GM12872 (cell line): ENCODE measurements at regions not wholly inside any gene's neighbourhood (a gene's known extent, or its start where the extent isn't known, plus 50 kb on each side); places are given as distances from the start of the nearest gene placed in this dataset.

Source experiments
- TF ChIP-seq, protein P1 (sequence below): IDR thresholded peaks from 3 replicates; pipeline ENCODE4 v1.5.1; 2011; ENCODE audit warnings: low read depth, mild to moderate bottlenecking, low read length, moderate library complexity; ENCODE audit not compliant: insufficient read depth

DNA sequence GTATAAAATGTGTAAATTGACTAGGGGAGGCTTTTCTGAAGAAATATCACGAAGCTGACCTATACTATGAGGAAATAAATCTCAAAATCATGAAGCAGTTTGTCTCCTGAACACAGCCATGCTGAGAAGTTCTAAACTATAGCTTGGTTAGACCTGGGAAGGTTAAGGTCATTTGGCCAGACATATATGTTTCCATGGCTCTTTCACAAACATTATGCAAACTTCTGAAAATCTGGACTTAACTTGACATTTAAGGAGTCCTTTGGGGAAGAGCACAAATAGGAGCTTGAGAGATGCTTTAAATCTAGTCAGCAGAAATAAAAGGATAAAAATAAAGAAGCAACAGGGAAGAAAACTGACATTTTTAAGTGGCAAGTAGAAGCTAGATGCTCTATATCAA lies 115.9 kb upstream of the MEOX2 start:
- TF ChIP-seq, protein P1, sequence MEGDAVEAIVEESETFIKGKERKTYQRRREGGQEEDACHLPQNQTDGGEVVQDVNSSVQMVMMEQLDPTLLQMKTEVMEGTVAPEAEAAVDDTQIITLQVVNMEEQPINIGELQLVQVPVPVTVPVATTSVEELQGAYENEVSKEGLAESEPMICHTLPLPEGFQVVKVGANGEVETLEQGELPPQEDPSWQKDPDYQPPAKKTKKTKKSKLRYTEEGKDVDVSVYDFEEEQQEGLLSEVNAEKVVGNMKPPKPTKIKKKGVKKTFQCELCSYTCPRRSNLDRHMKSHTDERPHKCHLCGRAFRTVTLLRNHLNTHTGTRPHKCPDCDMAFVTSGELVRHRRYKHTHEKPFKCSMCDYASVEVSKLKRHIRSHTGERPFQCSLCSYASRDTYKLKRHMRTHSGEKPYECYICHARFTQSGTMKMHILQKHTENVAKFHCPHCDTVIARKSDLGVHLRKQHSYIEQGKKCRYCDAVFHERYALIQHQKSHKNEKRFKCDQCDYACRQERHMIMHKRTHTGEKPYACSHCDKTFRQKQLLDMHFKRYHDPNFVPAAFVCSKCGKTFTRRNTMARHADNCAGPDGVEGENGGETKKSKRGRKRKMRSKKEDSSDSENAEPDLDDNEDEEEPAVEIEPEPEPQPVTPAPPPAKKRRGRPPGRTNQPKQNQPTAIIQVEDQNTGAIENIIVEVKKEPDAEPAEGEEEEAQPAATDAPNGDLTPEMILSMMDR, result no peak

DNA sequence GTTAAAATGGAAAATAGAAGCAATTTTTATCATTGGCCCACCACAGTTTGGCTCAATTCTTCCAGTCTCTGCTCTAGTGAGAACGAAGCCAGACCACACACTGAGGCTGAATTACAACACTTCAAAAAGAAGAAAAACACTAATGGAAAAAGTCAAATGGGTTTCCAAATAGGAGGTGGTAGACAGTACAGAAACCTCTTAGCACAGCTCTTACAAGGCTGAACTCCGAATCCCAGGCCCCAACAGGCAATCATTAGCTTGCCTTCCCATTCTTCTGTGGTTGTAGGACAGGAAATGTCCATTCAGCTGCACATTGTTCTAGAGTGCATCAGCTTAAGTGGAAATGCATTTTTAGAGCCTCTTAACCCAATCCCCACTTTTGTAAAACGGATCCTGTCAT lies 115.1 kb upstream of the MEOX2 start:
- TF ChIP-seq, protein P1, result no peak

DNA sequence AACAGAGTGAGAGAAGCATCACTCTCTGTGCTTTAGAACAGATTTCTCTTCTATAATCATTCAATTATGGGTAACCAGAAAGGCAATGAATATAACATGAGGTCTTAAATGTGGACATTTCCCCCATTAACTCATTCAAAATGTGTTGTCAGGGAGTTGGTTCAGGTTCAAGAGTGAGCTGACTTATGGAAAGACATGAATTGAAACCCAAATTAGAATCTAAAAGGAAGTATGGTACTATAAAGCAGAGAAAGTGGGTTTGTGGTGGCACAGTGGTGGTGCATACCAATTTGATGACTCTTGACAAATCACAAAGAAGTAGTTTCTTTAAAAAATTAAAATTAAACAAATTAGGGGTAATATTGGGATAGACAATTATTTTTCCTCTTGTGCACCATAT lies 114.6 kb upstream of the MEOX2 start:
- TF ChIP-seq, protein P1, result no peak

DNA sequence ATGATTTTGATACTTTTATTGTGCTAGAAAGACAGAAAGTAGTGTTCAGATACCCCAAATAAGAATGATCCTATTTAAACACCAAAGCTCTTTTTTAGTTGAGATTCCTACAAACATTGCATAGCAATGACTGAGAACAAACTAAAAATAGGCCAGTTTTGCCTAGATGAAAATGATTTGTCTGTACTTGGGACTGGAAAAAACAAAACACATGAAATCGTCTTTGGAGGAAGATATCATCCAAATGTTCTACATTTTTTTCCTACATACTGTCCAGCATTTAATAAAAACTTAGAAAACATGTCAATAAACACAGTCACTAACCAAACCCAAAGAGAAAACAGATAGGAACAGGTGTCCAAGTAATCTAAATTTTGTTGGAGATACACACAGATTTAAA lies 111.6 kb upstream of the MEOX2 start:
- TF ChIP-seq, protein P1, result no peak

DNA sequence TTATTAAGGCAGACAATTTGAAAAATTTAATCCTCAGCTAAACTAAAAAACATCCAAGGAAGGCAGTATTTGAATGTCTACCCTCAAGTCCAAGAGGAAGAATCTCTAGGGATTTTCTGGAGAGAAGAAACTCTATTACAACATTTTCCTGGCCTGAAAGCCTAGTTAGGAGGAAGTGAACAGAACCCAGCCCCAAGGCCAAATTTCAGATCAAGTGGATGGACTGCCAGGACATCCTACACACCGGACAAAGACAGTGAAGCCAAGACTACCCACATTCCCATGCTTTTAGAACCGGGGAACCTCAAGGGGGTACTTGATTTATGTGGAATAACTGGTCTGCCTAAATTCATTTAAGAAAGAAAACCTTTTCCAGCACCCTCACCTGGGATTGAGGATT lies 108.9 kb upstream of the MEOX2 start:
- TF ChIP-seq, protein P1, result no peak

DNA sequence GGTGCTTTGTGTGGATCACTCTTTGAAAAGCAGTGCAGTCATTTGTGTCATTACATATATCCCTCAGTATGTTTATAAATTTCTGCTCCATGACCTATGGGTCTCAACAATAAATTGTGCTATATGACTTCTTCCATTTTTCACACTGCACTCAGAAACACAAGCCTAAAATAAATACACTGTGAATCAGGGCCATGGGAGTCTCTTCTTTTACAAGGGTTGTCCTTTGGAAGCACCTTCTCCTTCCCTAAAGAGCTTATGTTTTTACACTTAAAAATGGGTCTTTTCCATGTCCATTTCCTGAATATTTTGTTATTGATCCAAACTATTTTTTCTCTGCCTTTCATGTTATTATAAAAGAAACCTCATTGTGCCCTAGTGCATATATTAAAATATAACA lies 108.3 kb upstream of the MEOX2 start:
- TF ChIP-seq, protein P1, result no peak

DNA sequence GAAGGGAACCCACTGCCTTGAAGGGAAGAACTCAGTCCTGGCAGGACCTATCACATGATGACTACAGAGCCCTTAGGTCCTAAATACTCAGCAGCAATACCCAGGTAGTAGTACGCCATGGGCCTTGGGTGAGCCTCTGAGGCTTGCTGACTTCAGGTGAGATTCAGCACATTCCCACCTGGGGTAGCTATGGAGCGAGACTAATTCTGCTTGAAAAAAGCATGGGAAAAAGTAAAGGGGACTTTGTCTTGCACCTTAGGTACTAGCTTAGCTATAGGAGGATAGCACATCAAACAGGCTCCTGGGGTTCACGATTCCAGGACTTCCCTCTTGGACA lies 98.2 kb upstream of the MEOX2 start:
- TF ChIP-seq, protein P1, result no peak
